Vagina (tissue), 2 donors: ENCODE measurements at regions not wholly inside any gene's neighbourhood (a gene's known extent, or its start where the extent isn't known, plus 50 kb on each side); places are given as distances from the start of the nearest gene placed in this dataset.

Experiments used
- DNase-seq, 2 donors: peaks; one replicate each; pipeline ENCODE4 v3.0.0-alpha.2; 2017; ENCODE audit errors: extremely low spot score in 2 of 2
- H3K27ac ChIP-seq: fragments of 200-600 bp; sonication (generic); one replicate; pipeline ENCODE4 v1.5.1; 2019
- H3K27me3 ChIP-seq: fragments of 200-600 bp; sonication (generic); one replicate; pipeline ENCODE4 v1.5.1; 2019
- H3K36me3 ChIP-seq, 2 donors: fragments of 200-600 bp; sonication (generic); one replicate each; pipeline ENCODE4 v1.5.1; 2017 to 2019
- H3K4me1 ChIP-seq: fragments of 200-600 bp; sonication (generic); one replicate; pipeline ENCODE4 v1.5.1; 2019
- H3K4me3 ChIP-seq, 2 donors: fragments of 200-600 bp; sonication (generic); 1 replicate in 1 of 2; 2 replicates in 1 of 2; pipeline ENCODE4 v1.5.1; 2016 to 2019
- H3K9me3 ChIP-seq: fragments of 200-600 bp; sonication (generic); one replicate; pipeline ENCODE4 v1.5.1; 2019
- CTCF ChIP-seq, 3 experiments: fragments of 450-650 bp in 2 of 3; fragments of 200-600 bp in 1 of 3; sonication (generic) in 1 of 3; IDR thresholded peaks; one replicate each; pipeline ENCODE4 v1.5.1; 2017 to 2019; ENCODE audit warnings: antibody characterized with exemption in 3 of 3, mild to moderate bottlenecking in 2 of 3, moderate library complexity in 2 of 3
- POLR2A ChIP-seq, 2 donors: fragments of 450-650 bp; IDR thresholded peaks; one replicate each; pipeline ENCODE4 v1.6.1; 2017; ENCODE audit warnings: antibody characterized with exemption in 2 of 2, mild to moderate bottlenecking in 2 of 2, moderate library complexity in 2 of 2
- POLR2AphosphoS5 ChIP-seq, 2 donors: sonication (generic); formaldehyde crosslinking; IDR thresholded peaks; one replicate each; pipeline ENCODE4 v1.9.0; 2017; ENCODE audit warnings: antibody characterized with exemption in 2 of 2, mild to moderate bottlenecking in 2 of 2, low read depth in 1 of 2; ENCODE audit not compliant: insufficient read depth in 1 of 2
- intact Hi-C: fragments of 100-400 bp; cut with DNase I; formaldehyde crosslinking; loops from one replicate; pipeline ENCODE4 v1.15.1; 2023

GRCh38 chr2:133942398-133942797, 311.5 kb upstream of the MGAT5 start:
- no peak overlapping the region for H3K4me3 ChIP-seq
- intact Hi-C loops = no loop called here
- H3K27me3 ChIP-seq = no peaks in the 10 kb centered on the region
- H3K4me1 ChIP-seq = no peaks in the 10 kb centered on the region
- H3K36me3 ChIP-seq = no peaks in the 10 kb centered on the region
- TF ChIP-seq POLR2AphosphoS5 (IDR thresholded peaks at IDR 0.05; ENCODE audit: insufficient read depth in 1 of 2, low read depth in 1 of 2) (no peak), CTCF (IDR thresholded peaks at IDR 0.05) (no peak), POLR2A (IDR thresholded peaks at IDR 0.05) (no peak)
- H3K27ac ChIP-seq = no peak overlapping the region
- DNase-seq = no peak
- H3K9me3 ChIP-seq = no peaks in the 10 kb centered on the region

GRCh38 chr2:133943108-133943507, 310.8 kb upstream of the MGAT5 start:
- no peak for DNase-seq
- intact Hi-C loops = no loop called here
- Histone ChIP-seq H3K4me3 (no peak overlapping the region), H3K36me3 (no peaks in the 10 kb centered on the region), H3K4me1 (no peaks in the 10 kb centered on the region), H3K9me3 (no peaks in the 10 kb centered on the region), H3K27ac (no peak overlapping the region), H3K27me3 (no peaks in the 10 kb centered on the region)
- TF ChIP-seq POLR2AphosphoS5 (IDR thresholded peaks at IDR 0.05; ENCODE audit: insufficient read depth in 1 of 2, low read depth in 1 of 2) (no peak), POLR2A (IDR thresholded peaks at IDR 0.05) (no peak), CTCF (IDR thresholded peaks at IDR 0.05) (no peak)

GRCh38 chr2:133945089-133945488, 308.8 kb upstream of the MGAT5 start:
- H3K9me3 ChIP-seq = no peaks in the 10 kb centered on the region
- H3K4me3 ChIP-seq = no peak overlapping the region
- no peak for DNase-seq
- no peaks in the 10 kb centered on the region for H3K4me1 ChIP-seq
- intact Hi-C loops = no loop called here
- no peaks in the 10 kb centered on the region for H3K27me3 ChIP-seq
- TF ChIP-seq POLR2A (IDR thresholded peaks at IDR 0.05) = no peak
- no peak for TF ChIP-seq POLR2AphosphoS5 (IDR thresholded peaks at IDR 0.05; ENCODE audit: insufficient read depth in 1 of 2, low read depth in 1 of 2)
- no peak for TF ChIP-seq CTCF (IDR thresholded peaks at IDR 0.05)
- no peaks in the 10 kb centered on the region for H3K36me3 ChIP-seq
- no peak overlapping the region for H3K27ac ChIP-seq

GRCh38 chr2:133947057-133947456, 306.8 kb upstream of the MGAT5 start:
- Histone ChIP-seq H3K9me3 (no peaks in the 10 kb centered on the region), H3K36me3 (no peaks in the 10 kb centered on the region), H3K4me3 (no peak overlapping the region), H3K4me1 (no peaks in the 10 kb centered on the region), H3K27ac (no peak overlapping the region), H3K27me3 (no peaks in the 10 kb centered on the region)
- intact Hi-C loops = no loop called here
- DNase-seq = no peak
- TF ChIP-seq POLR2AphosphoS5 (IDR thresholded peaks at IDR 0.05; ENCODE audit: insufficient read depth in 1 of 2, low read depth in 1 of 2) (no peak), POLR2A (IDR thresholded peaks at IDR 0.05) (no peak), CTCF (IDR thresholded peaks at IDR 0.05) (no peak)

GRCh38 chr2:133948610-133949290, 305.1 kb upstream of the MGAT5 start:
- H3K9me3 ChIP-seq = no peaks in the 10 kb centered on the region
- no peak overlapping the region for H3K27ac ChIP-seq
- TF ChIP-seq POLR2AphosphoS5 (IDR thresholded peaks at IDR 0.05; ENCODE audit: insufficient read depth in 1 of 2, low read depth in 1 of 2) (no peak), CTCF (IDR thresholded peaks at IDR 0.05) (no peak), POLR2A (IDR thresholded peaks at IDR 0.05) (no peak)
- no peaks in the 10 kb centered on the region for H3K36me3 ChIP-seq
- intact Hi-C loops = no loop called here
- no peak for DNase-seq
- H3K27me3 ChIP-seq = no peaks in the 10 kb centered on the region
- H3K4me1 ChIP-seq = no peaks in the 10 kb centered on the region
- no peak overlapping the region for H3K4me3 ChIP-seq
